ENCODE measurements at regions not wholly inside any gene's neighbourhood (a gene's known extent, or its start where the extent isn't known, plus 50 kb on each side); places are given as distances from the start of the nearest gene placed in this dataset.

- no peak for TF ChIP-seq EZH2phosphoT487 (IDR thresholded peaks at IDR 0.05; ENCODE audit: borderline replicate concordance, low read length)
- TF ChIP-seq, protein P1, sequence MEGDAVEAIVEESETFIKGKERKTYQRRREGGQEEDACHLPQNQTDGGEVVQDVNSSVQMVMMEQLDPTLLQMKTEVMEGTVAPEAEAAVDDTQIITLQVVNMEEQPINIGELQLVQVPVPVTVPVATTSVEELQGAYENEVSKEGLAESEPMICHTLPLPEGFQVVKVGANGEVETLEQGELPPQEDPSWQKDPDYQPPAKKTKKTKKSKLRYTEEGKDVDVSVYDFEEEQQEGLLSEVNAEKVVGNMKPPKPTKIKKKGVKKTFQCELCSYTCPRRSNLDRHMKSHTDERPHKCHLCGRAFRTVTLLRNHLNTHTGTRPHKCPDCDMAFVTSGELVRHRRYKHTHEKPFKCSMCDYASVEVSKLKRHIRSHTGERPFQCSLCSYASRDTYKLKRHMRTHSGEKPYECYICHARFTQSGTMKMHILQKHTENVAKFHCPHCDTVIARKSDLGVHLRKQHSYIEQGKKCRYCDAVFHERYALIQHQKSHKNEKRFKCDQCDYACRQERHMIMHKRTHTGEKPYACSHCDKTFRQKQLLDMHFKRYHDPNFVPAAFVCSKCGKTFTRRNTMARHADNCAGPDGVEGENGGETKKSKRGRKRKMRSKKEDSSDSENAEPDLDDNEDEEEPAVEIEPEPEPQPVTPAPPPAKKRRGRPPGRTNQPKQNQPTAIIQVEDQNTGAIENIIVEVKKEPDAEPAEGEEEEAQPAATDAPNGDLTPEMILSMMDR (IDR thresholded peaks at IDR 0.05; ENCODE audit: low read depth, low read length, poor library complexity, severe bottlenecking), result no peak
- H3K4me3 ChIP-seq (ENCODE audit: low read length), result no peak overlapping the region
- H3K9me3 ChIP-seq (ENCODE audit: control insufficient read depth, insufficient read depth, low read length), result no peaks in the 10 kb centered on the region
- no peaks in the 10 kb centered on the region for H4K20me1 ChIP-seq (ENCODE audit: control insufficient read depth, insufficient read depth, low read depth, low read length)
- H3K4me2 ChIP-seq (ENCODE audit: low read length), result no peak overlapping the region
- no peak overlapping the region for H3K27ac ChIP-seq (ENCODE audit: low read depth, low read length)
- no peaks in the 10 kb centered on the region for H3K27me3 ChIP-seq (ENCODE audit: control insufficient read depth, low read length)
- no peaks in the 10 kb centered on the region for H3K36me3 ChIP-seq (ENCODE audit: control insufficient read depth, low read length)
- no peaks in the 10 kb centered on the region for H3K79me2 ChIP-seq (ENCODE audit: control insufficient read depth, low read length)
- H3K4me1 ChIP-seq (ENCODE audit: control insufficient read depth, low read length), result no peaks in the 10 kb centered on the region
- no peaks in the 10 kb centered on the region for H3F3A ChIP-seq (ENCODE audit: control insufficient read depth, insufficient read depth)
- H3K9me2 ChIP-seq (replicated peaks; ENCODE audit: control insufficient read depth, low read length), result no peaks in the 10 kb centered on the region
These were observed 442.9 kb upstream of the ATP2B1 start for GRCh38 chr12:90151491-90152015.

GRCh38 chr12:90149453-90149852, 440.8 kb upstream of the ATP2B1 start:
- H3F3A ChIP-seq (ENCODE audit: control insufficient read depth, insufficient read depth), result no peaks in the 10 kb centered on the region
- H3K79me2 ChIP-seq (ENCODE audit: control insufficient read depth, low read length), result no peaks in the 10 kb centered on the region
- H3K4me2 ChIP-seq (ENCODE audit: low read length), result no peak overlapping the region
- H3K4me1 ChIP-seq (ENCODE audit: control insufficient read depth, low read length), result no peaks in the 10 kb centered on the region
- H3K4me3 ChIP-seq (ENCODE audit: low read length), result no peak overlapping the region
- TF ChIP-seq EZH2phosphoT487 (IDR thresholded peaks at IDR 0.05; ENCODE audit: borderline replicate concordance, low read length), result no peak
- TF ChIP-seq, protein P1 (IDR thresholded peaks at IDR 0.05; ENCODE audit: low read depth, low read length, poor library complexity, severe bottlenecking), result no peak
- H3K27ac ChIP-seq (ENCODE audit: low read depth, low read length), result no peak overlapping the region
- no peaks in the 10 kb centered on the region for H3K27me3 ChIP-seq (ENCODE audit: control insufficient read depth, low read length)
- no peaks in the 10 kb centered on the region for H3K36me3 ChIP-seq (ENCODE audit: control insufficient read depth, low read length)
- no peaks in the 10 kb centered on the region for H3K9me3 ChIP-seq (ENCODE audit: control insufficient read depth, insufficient read depth, low read length)
- no peaks in the 10 kb centered on the region for H3K9me2 ChIP-seq (replicated peaks; ENCODE audit: control insufficient read depth, low read length)
- no peaks in the 10 kb centered on the region for H4K20me1 ChIP-seq (ENCODE audit: control insufficient read depth, insufficient read depth, low read depth, low read length)

DNA sequence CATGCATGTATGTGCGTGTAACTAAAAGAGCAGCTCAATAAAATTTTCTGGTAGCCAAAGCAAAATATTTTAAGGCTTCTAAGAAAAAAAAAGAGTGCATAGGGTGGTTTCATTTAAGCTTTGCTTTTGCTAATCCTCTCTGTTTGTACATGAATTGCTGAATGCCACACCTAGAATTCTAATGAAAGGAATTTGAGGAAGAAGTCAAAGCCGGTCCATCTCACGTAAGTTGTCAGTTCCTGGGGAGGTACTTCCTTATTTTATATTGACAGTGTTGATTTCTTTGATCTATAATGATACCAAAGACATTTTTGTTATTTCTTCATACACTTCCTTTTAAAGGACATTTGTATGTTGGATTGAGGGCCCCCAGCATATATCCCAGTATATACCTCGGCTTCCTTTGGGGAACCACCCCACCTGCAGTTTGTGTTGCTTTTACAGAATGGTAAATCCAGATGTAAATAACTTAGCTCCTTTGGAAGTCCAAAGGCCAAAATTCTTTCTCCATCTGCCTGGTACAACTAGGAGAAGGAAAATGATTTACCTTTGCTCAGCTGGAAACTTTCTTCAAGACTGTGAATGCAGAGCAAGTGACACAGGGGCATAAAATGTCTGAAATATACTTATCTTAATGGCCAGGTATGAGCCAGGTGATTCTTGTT, 420.9 kb upstream of the ATP2B1 start:
- Histone ChIP-seq H3K9me3 (ENCODE audit: control insufficient read depth, insufficient read depth, low read length) (no peaks in the 10 kb centered on the region), H3K27me3 (ENCODE audit: control insufficient read depth, low read length) (no peaks in the 10 kb centered on the region), H3K4me3 (ENCODE audit: low read length) (no peak overlapping the region), H3K36me3 (ENCODE audit: control insufficient read depth, low read length) (no peaks in the 10 kb centered on the region), H3K9me2 (replicated peaks; ENCODE audit: control insufficient read depth, low read length) (no peaks in the 10 kb centered on the region), H4K20me1 (ENCODE audit: control insufficient read depth, insufficient read depth, low read depth, low read length) (no peaks in the 10 kb centered on the region), H3K27ac (ENCODE audit: low read depth, low read length) (no peak overlapping the region), H3K79me2 (ENCODE audit: control insufficient read depth, low read length) (no peaks in the 10 kb centered on the region), H3K4me2 (ENCODE audit: low read length) (no peak overlapping the region), H3F3A (ENCODE audit: control insufficient read depth, insufficient read depth) (no peaks in the 10 kb centered on the region), H3K4me1 (ENCODE audit: control insufficient read depth, low read length) (peaks cover 3% of the 10 kb centered on the region)
- no peak for TF ChIP-seq EZH2phosphoT487 (IDR thresholded peaks at IDR 0.05; ENCODE audit: borderline replicate concordance, low read length)
- TF ChIP-seq, protein P1 (IDR thresholded peaks at IDR 0.05; ENCODE audit: low read depth, low read length, poor library complexity, severe bottlenecking), result no peak
